Neural crest cell (in vitro differentiated cells): ENCODE measurements at regions not wholly inside any gene's neighbourhood (a gene's known extent, or its start where the extent isn't known, plus 50 kb on each side); places are given as distances from the start of the nearest gene placed in this dataset.

ENCODE experiments used
- DNase-seq: peaks from one replicate; pipeline ENCODE4 v3.0.0; 2021; ENCODE audit warnings: low read depth, mixed read lengths, low spot score
- H3K27ac Mint-ChIP-seq: one replicate; pipeline ENCODE4 v1.8.0; 2021; ENCODE audit warnings: mild to moderate bottlenecking, mixed read lengths; ENCODE audit not compliant: unreplicated experiment
- H3K27me3 Mint-ChIP-seq: 2 replicates; pipeline ENCODE4 v1.8.0; 2021; ENCODE audit warnings: low read depth, mild to moderate bottlenecking, mixed read lengths
- H3K36me3 Mint-ChIP-seq: 2 replicates; pipeline ENCODE4 v1.8.0; 2021; ENCODE audit warnings: low read depth, mild to moderate bottlenecking, mixed read lengths
- H3K4me1 Mint-ChIP-seq: 2 replicates; pipeline ENCODE4 v1.8.0; 2021; ENCODE audit warnings: mixed read lengths
- H3K4me3 Mint-ChIP-seq: one replicate; pipeline ENCODE4 v1.8.0; 2021; ENCODE audit warnings: mild to moderate bottlenecking, mixed read lengths
- H3K9me3 Mint-ChIP-seq: 2 replicates; pipeline ENCODE4 v1.8.0; 2021; ENCODE audit warnings: mixed read lengths
- CTCF ChIP-seq: fragments of 200-600 bp; sonication (generic); conservative IDR thresholded peaks from 2 replicates; pipeline ENCODE4 v1.5.0; 2021; ENCODE audit warnings: antibody characterized with exemption, mild to moderate bottlenecking

- TF ChIP-seq CTCF: peak; percentile 49
- no peak overlapping the region for H3K27ac Mint-ChIP-seq
- H3K4me1 Mint-ChIP-seq: peaks cover 5% of the 10 kb centered on the region
- H3K27me3 Mint-ChIP-seq: no peaks in the 10 kb centered on the region
- no peak overlapping the region for H3K4me3 Mint-ChIP-seq
- no peak for DNase-seq
- no peaks in the 10 kb centered on the region for H3K36me3 Mint-ChIP-seq
- no peaks in the 10 kb centered on the region for H3K9me3 Mint-ChIP-seq
Measured at GRCh38 chr18:40529478-40529877, 1425.6 kb upstream of the PIK3C3 start.

GRCh38 chr18:40524881-40525280, 1430.2 kb upstream of the PIK3C3 start:
- no peak overlapping the region for H3K4me3 Mint-ChIP-seq
- H3K9me3 Mint-ChIP-seq: no peaks in the 10 kb centered on the region
- no peak for DNase-seq
- H3K4me1 Mint-ChIP-seq: no peaks in the 10 kb centered on the region
- no peak for TF ChIP-seq CTCF
- no peak overlapping the region for H3K27ac Mint-ChIP-seq
- no peaks in the 10 kb centered on the region for H3K27me3 Mint-ChIP-seq
- no peaks in the 10 kb centered on the region for H3K36me3 Mint-ChIP-seq

- DNase-seq: no peak
- H3K27ac Mint-ChIP-seq: no peak overlapping the region
- H3K4me1 Mint-ChIP-seq: no peaks in the 10 kb centered on the region
- H3K27me3 Mint-ChIP-seq: no peaks in the 10 kb centered on the region
- H3K36me3 Mint-ChIP-seq: no peaks in the 10 kb centered on the region
- H3K4me3 Mint-ChIP-seq: no peak overlapping the region
- no peaks in the 10 kb centered on the region for H3K9me3 Mint-ChIP-seq
- TF ChIP-seq CTCF: no peak
Measured at GRCh38 chr18:40523287-40523686, 1431.7 kb upstream of the PIK3C3 start.

GRCh38 chr18:40501026-40501425, 1454.0 kb upstream of the PIK3C3 start:
- TF ChIP-seq CTCF: no peak
- Mint-ChIP-seq H3K27me3 (no peaks in the 10 kb centered on the region), H3K9me3 (peaks cover 2% of the 10 kb centered on the region), H3K4me3 (no peak overlapping the region), H3K27ac (no peak overlapping the region), H3K4me1 (no peaks in the 10 kb centered on the region), H3K36me3 (no peaks in the 10 kb centered on the region)
- no peak for DNase-seq

- no peak overlapping the region for H3K27ac Mint-ChIP-seq
- H3K27me3 Mint-ChIP-seq: no peaks in the 10 kb centered on the region
- H3K4me1 Mint-ChIP-seq: no peaks in the 10 kb centered on the region
- TF ChIP-seq CTCF: no peak
- H3K36me3 Mint-ChIP-seq: no peaks in the 10 kb centered on the region
- H3K9me3 Mint-ChIP-seq: no peaks in the 10 kb centered on the region
- DNase-seq: no peak
- H3K4me3 Mint-ChIP-seq: no peak overlapping the region
Measured at GRCh38 chr18:40494603-40495002, 1460.4 kb upstream of the PIK3C3 start.

GRCh38 chr18:40493316-40493715, 1461.7 kb upstream of the PIK3C3 start:
- Mint-ChIP-seq H3K27me3 (no peaks in the 10 kb centered on the region), H3K9me3 (no peaks in the 10 kb centered on the region), H3K27ac (no peak overlapping the region), H3K4me3 (no peak overlapping the region), H3K4me1 (no peaks in the 10 kb centered on the region), H3K36me3 (no peaks in the 10 kb centered on the region)
- TF ChIP-seq CTCF: no peak
- no peak for DNase-seq
